ENCODE measurements at regions not wholly inside any gene's neighbourhood (a gene's known extent, or its start where the extent isn't known, plus 50 kb on each side); places are given as distances from the start of the nearest gene placed in this dataset.

- TF ChIP-seq POLR2A (IDR thresholded peaks at IDR 0.05; ENCODE audit: low read length) (no peak), GATA1 (IDR thresholded peaks at IDR 0.05; ENCODE audit: low read depth, low read length) (no peak)
Measured at GRCh38 chr5:21615195-21615765, 1237.9 kb downstream of the CDH12 start.
